Esophagus squamous epithelium (tissue), 5 donors: ENCODE measurements at regions not wholly inside any gene's neighbourhood (a gene's known extent, or its start where the extent isn't known, plus 50 kb on each side); places are given as distances from the start of the nearest gene placed in this dataset.

ENCODE experiments used
- DNase-seq: peaks from one replicate; lab custom pipeline; 2025; lab: John Stamatoyannopoulos, UW
- H3K27ac ChIP-seq, 4 donors: fragments of 200-600 bp; sonication (generic); one replicate each; pipeline ENCODE4 v1.5.1; 2016 to 2019; ENCODE audit warnings: mild to moderate bottlenecking in 1 of 4
- H3K27me3 ChIP-seq, 4 donors: fragments of 200-600 bp; sonication (generic); 1 replicate in 3 of 4; 2 replicates in 1 of 4; pipeline versions ENCODE4 v1.5.1 to v1.6.0; 2017 to 2021; ENCODE audit warnings: antibody characterized with exemption in 1 of 4
- H3K36me3 ChIP-seq, 3 donors: fragments of 200-600 bp; sonication (generic); one replicate each; pipeline ENCODE4 v1.5.1; 2016 to 2019
- H3K4me1 ChIP-seq, 3 donors: fragments of 200-600 bp; sonication (generic); one replicate each; pipeline ENCODE4 v1.5.1; 2017 to 2019
- H3K4me3 ChIP-seq, 4 donors: fragments of 200-600 bp; sonication (generic); 1 replicate in 3 of 4; 2 replicates in 1 of 4; pipeline ENCODE4 v1.5.1; 2016 to 2019; ENCODE audit warnings: mild to moderate bottlenecking in 2 of 4, moderate library complexity in 1 of 4
- H3K9me3 ChIP-seq, 3 donors: fragments of 200-600 bp; sonication (generic); one replicate each; pipeline ENCODE4 v1.5.1; 2016 to 2019
- CTCF ChIP-seq, 6 experiments: fragments of 450-650 bp in 4 of 6; fragments of 200-600 bp in 2 of 6; sonication (generic) in 2 of 6; IDR thresholded peaks; one replicate each; pipeline ENCODE4 v1.5.1; 2016 to 2019; ENCODE audit warnings: antibody characterized with exemption in 6 of 6, mild to moderate bottlenecking in 4 of 6, moderate library complexity in 4 of 6
- POLR2A ChIP-seq, 4 donors: fragments of 450-650 bp; IDR thresholded peaks; one replicate each; pipeline ENCODE4 v1.6.1; 2017; ENCODE audit warnings: antibody characterized with exemption in 4 of 4, mild to moderate bottlenecking in 4 of 4, moderate library complexity in 3 of 4
- WGBS, 2 donors: methylation state at CpG; one replicate each; pipeline ENCODE4 v1.1.5; 2018; 5-methylcytosine and 5-hydroxymethylcytosine counted together
- intact Hi-C: fragments of 100-400 bp; cut with DNase I; formaldehyde crosslinking; loops from one replicate; pipeline ENCODE4 v1.15.0; 2022
- donor health status: DM: yes; HTN: yes; CAD: no.

GRCh38 chr13:105116966-105117365 lies 1418.5 kb downstream of the EFNB2 start:
- Histone ChIP-seq H3K36me3 (no peaks in the 10 kb centered on the region), H3K4me3 (no peak overlapping the region), H3K9me3 (no peaks in the 10 kb centered on the region), H3K4me1 (no peaks in the 10 kb centered on the region), H3K27ac (no peak overlapping the region), H3K27me3 (no peaks in the 10 kb centered on the region)
- TF ChIP-seq CTCF (IDR thresholded peaks at IDR 0.05) (no peak), POLR2A (IDR thresholded peaks at IDR 0.05) (no peak)
- intact Hi-C loops: no loop called here
- no peak for DNase-seq

- no peaks in the 10 kb centered on the region for H3K27me3 ChIP-seq
- WGBS, 2 donors: 76 to 93% methylated on average over 4 of the region's 4 CpGs
- H3K27ac ChIP-seq: no peak overlapping the region
- DNase-seq: no peak
- no peak for TF ChIP-seq POLR2A (IDR thresholded peaks at IDR 0.05)
- H3K36me3 ChIP-seq: no peaks in the 10 kb centered on the region
- H3K4me1 ChIP-seq: no peaks in the 10 kb centered on the region
- intact Hi-C loops: no loop called here
- H3K9me3 ChIP-seq: no peaks in the 10 kb centered on the region
- H3K4me3 ChIP-seq: no peak overlapping the region
These were observed 1422.9 kb downstream of the EFNB2 start for GRCh38 chr13:105112561-105112960.

GRCh38 chr13:105107781-105108180 lies 1427.7 kb downstream of the EFNB2 start:
- no peaks in the 10 kb centered on the region for H3K4me1 ChIP-seq
- H3K27me3 ChIP-seq: no peaks in the 10 kb centered on the region
- intact Hi-C loops: no loop called here
- H3K36me3 ChIP-seq: no peaks in the 10 kb centered on the region
- H3K27ac ChIP-seq: no peak overlapping the region
- 63 to 75% methylated on average over 3 of the region's 3 CpGs for WGBS, 2 donors
- no peaks in the 10 kb centered on the region for H3K9me3 ChIP-seq
- no peak for TF ChIP-seq CTCF (IDR thresholded peaks at IDR 0.05)
- TF ChIP-seq POLR2A (IDR thresholded peaks at IDR 0.05): no peak
- no peak for DNase-seq
- H3K4me3 ChIP-seq: no peak overlapping the region

GRCh38 chr13:105105471-105105870 lies 1430.0 kb downstream of the EFNB2 start:
- H3K4me3 ChIP-seq: no peak overlapping the region
- intact Hi-C loops: no loop called here
- H3K27ac ChIP-seq: no peak overlapping the region
- TF ChIP-seq CTCF (IDR thresholded peaks at IDR 0.05): no peak
- TF ChIP-seq POLR2A (IDR thresholded peaks at IDR 0.05): no peak
- H3K9me3 ChIP-seq: no peaks in the 10 kb centered on the region
- no peaks in the 10 kb centered on the region for H3K4me1 ChIP-seq
- DNase-seq: no peak
- no peaks in the 10 kb centered on the region for H3K27me3 ChIP-seq
- 92% methylated on average over 4 of the region's 4 CpGs for WGBS, 2 donors
- no peaks in the 10 kb centered on the region for H3K36me3 ChIP-seq

GRCh38 chr13:105097521-105097920 lies 1437.9 kb downstream of the EFNB2 start:
- no peaks in the 10 kb centered on the region for H3K4me1 ChIP-seq
- DNase-seq: no peak
- H3K9me3 ChIP-seq: no peaks in the 10 kb centered on the region
- no peaks in the 10 kb centered on the region for H3K36me3 ChIP-seq
- intact Hi-C loops: no loop called here
- no peaks in the 10 kb centered on the region for H3K27me3 ChIP-seq
- H3K27ac ChIP-seq: no peak overlapping the region
- no peak overlapping the region for H3K4me3 ChIP-seq
- TF ChIP-seq CTCF (IDR thresholded peaks at IDR 0.05) (no peak), POLR2A (IDR thresholded peaks at IDR 0.05) (no peak)
